WTC11 (cell line): ENCODE measurements at regions not wholly inside any gene's neighbourhood (a gene's known extent, or its start where the extent isn't known, plus 50 kb on each side); places are given as distances from the start of the nearest gene placed in this dataset.

ENCODE experiments used
- NFE2L1 ChIP-seq: sonication (generic); formaldehyde crosslinking; IDR thresholded peaks from 2 replicates; pipeline ENCODE4 v1.8.1; 2023; ENCODE audit warnings: missing genetic modification reagents
- TF ChIP-seq, protein P1 (sequence below): sonication (generic); formaldehyde crosslinking; IDR thresholded peaks from 2 replicates; pipeline ENCODE4 v1.8.0; 2022; ENCODE audit warnings: mild to moderate bottlenecking, missing genetic modification reagents

DNA sequence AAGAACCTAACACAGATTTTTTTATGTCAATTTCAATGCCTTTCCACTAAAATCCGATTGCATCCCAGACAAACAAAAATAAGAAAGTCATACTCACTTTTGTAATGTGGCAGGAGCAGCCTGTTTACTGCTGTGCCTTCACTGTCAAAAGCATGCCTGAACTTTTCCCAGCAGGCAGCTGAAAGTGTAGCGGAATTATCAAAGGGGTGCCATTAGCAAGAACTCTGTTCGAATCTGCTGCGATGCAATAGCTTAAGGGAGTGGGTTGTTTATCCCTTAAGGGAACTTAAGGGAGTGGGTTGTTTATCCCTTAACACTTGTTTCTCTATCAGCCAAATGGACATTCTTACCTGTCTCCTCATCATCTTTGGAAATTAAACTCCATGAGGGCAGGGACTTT, 243.5 kb downstream of the PAX3 start:
- TF ChIP-seq, protein P1, sequence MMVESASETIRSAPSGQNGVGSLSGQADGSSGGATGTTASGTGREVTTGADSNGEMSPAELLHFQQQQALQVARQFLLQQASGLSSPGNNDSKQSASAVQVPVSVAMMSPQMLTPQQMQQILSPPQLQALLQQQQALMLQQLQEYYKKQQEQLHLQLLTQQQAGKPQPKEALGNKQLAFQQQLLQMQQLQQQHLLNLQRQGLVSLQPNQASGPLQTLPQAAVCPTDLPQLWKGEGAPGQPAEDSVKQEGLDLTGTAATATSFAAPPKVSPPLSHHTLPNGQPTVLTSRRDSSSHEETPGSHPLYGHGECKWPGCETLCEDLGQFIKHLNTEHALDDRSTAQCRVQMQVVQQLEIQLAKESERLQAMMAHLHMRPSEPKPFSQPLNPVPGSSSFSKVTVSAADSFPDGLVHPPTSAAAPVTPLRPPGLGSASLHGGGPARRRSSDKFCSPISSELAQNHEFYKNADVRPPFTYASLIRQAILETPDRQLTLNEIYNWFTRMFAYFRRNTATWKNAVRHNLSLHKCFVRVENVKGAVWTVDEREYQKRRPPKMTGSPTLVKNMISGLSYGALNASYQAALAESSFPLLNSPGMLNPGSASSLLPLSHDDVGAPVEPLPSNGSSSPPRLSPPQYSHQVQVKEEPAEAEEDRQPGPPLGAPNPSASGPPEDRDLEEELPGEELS (CRISPR knock-in tag): no peak
- TF ChIP-seq NFE2L1 (CRISPR knock-in tag): no peak
